ENCODE measurements at regions not wholly inside any gene's neighbourhood (a gene's known extent, or its start where the extent isn't known, plus 50 kb on each side); places are given as distances from the start of the nearest gene placed in this dataset.

DNA sequence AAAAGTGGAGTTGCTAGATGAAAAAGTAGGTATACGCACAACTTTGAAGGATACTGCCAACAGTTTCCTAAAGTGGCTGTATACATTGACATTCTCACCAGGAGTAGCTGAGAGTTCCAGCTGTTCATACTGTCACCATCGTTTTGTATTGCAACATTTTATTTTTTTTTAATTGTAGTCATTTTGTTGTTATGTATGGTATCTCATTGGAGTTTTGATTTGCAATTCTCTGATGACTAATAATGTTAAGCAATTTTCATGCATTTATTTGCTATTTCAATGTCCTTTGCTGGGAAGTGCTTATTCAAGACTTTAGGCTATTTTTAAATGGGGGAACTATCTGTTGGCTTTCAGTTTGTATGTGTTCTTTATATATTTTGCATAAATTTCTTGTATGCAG, 185.1 kb upstream of the TGFBR2 start:
- ChIA-PET POLR2A (no interaction called here), CTCF (no interaction called here)
- Histone ChIP-seq H3K27me3 (ENCODE audit: control insufficient read depth, insufficient read depth, low read length) (no peaks in the 10 kb centered on the region), H3K36me3 (ENCODE audit: control insufficient read depth, insufficient read depth, low read length) (no peaks in the 10 kb centered on the region), H3K4me3 (ENCODE audit: low read depth, low read length) (no peak overlapping the region)
- DNase-seq (ENCODE audit: low read depth), result peak; percentile 52
- TF ChIP-seq, protein P1, sequence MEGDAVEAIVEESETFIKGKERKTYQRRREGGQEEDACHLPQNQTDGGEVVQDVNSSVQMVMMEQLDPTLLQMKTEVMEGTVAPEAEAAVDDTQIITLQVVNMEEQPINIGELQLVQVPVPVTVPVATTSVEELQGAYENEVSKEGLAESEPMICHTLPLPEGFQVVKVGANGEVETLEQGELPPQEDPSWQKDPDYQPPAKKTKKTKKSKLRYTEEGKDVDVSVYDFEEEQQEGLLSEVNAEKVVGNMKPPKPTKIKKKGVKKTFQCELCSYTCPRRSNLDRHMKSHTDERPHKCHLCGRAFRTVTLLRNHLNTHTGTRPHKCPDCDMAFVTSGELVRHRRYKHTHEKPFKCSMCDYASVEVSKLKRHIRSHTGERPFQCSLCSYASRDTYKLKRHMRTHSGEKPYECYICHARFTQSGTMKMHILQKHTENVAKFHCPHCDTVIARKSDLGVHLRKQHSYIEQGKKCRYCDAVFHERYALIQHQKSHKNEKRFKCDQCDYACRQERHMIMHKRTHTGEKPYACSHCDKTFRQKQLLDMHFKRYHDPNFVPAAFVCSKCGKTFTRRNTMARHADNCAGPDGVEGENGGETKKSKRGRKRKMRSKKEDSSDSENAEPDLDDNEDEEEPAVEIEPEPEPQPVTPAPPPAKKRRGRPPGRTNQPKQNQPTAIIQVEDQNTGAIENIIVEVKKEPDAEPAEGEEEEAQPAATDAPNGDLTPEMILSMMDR (IDR thresholded peaks at IDR 0.05; ENCODE audit: insufficient read depth, low read depth, low read length), result no peak

DNA sequence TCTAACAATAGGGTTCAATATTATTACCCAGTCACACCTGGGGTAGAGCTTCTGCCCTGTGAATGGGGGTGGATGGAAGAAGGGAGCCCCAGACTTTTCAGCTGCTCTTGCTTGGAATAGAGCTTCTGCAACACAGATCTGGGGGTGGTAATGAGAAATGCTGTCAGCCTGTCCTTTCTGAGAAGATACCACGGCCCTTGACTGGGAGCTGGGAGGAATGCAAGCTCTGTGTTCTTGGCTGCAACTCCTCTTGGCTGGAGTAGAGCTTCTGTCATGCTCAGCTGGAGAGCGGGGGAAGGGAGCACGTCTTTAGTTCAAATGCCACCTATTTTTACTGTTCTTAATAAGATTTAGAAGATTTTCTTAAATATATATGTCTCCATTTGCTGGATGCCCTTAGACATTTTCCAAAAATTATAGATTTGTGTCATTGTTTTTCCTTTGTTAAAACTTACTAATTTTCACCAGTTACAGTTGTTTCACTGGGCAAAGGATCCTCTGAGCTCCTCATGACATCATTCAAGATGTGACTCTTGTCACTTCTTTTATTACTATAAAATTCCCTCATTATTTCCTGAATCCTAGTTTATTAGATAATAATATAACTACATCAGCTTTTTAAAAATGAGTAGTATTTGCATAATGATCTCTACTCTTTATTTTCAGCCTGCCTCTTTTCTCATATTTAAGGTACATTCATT, 180.0 kb upstream of the TGFBR2 start:
- Histone ChIP-seq H3K36me3 (ENCODE audit: control insufficient read depth, insufficient read depth, low read length) (no peaks in the 10 kb centered on the region), H3K27me3 (ENCODE audit: control insufficient read depth, insufficient read depth, low read length) (no peaks in the 10 kb centered on the region), H3K4me3 (ENCODE audit: low read depth, low read length) (no peak overlapping the region)
- CTCF ChIA-PET, result interaction anchor here (0.9 to 1.3 kb wide), 4 partner anchors 15 to 267 kb away, joined by 3 read pairs; no protein-coding TSS in a partner anchor
- POLR2A ChIA-PET, result no interaction called here
- no peak for DNase-seq (ENCODE audit: low read depth)
- TF ChIP-seq, protein P1 (IDR thresholded peaks at IDR 0.05; ENCODE audit: insufficient read depth, low read depth, low read length), result no peak

DNA sequence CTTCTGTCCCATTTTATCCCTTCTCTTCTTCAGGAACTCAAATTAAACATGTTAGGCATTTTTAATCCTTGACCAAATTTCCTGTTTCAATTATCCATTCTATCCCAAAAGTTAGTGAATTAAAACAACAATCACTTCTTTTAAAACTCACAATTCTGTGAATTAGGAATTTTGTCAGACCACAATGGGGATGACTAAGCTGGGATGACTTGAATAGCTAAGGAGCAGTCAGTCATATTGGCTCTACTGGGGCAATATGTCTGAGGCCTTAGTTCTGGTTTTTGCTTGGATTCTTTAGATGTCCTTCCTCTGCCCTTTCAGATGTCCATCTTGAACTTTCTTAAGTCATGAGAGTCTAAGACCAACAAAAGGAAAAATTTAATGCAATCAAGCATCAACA, 178.2 kb upstream of the TGFBR2 start:
- ChIA-PET POLR2A (no interaction called here), CTCF (interaction anchor here (0.6 kb wide), 1 partner anchor 120 kb away, joined by 3 read pairs; no protein-coding TSS in a partner anchor)
- Histone ChIP-seq H3K4me3 (ENCODE audit: low read depth, low read length) (no peak overlapping the region), H3K36me3 (ENCODE audit: control insufficient read depth, insufficient read depth, low read length) (no peaks in the 10 kb centered on the region), H3K27me3 (ENCODE audit: control insufficient read depth, insufficient read depth, low read length) (no peaks in the 10 kb centered on the region)
- DNase-seq (ENCODE audit: low read depth), result no peak
- TF ChIP-seq, protein P1 (IDR thresholded peaks at IDR 0.05; ENCODE audit: insufficient read depth, low read depth, low read length), result no peak

DNA sequence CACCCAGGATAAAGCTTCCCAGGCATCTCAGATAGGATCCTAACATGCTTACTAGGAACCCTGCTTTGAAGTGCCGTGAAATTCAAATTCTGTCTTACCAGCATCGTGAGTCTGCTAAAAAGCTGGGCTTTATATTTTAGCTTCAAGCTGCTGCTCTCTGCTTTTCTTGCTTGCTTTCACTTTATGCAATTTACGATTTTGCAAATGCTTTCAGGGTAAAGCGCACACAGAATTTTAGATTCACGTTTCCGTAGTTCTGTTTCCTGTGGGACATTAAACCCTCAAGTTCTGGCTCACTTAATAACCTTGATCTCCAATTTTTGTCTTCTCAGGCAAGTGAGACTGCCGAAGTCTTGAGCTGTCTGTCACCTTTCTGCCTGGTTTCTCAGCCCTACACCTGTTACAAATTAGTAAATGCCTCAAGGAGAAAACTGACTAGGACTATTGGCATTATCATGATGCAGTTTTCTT, 170.5 kb upstream of the TGFBR2 start:
- peak overlapping the region; percentile 27 for H3K4me3 ChIP-seq (ENCODE audit: low read depth, low read length)

DNA sequence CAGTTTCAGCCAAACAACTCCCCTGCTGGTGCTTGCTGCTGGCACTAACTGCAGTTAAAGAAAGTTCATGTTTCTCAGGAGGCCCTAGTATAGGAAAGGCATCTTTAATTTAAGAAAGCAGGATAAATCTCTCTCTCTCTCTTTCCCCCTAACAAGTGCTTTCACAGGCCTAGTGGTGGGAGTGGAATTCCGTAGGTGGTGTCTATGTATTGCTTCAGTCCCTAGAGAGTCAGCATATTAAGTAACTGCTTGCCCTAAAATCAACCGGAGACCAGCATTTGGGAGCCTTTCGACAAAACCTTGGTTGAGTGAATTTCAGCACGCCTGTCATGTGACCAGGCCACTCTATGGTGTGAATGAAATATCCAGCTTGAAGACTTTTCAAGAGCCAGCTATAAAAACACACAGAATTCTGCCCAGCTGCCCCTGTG, 169.2 kb upstream of the TGFBR2 start:
- H3K27me3 ChIP-seq (ENCODE audit: control insufficient read depth, insufficient read depth, low read length), result no peaks in the 10 kb centered on the region

More for the DNA sequence above, 170.5 kb upstream of the TGFBR2 start:
- DNase-seq (ENCODE audit: low read depth), result no peak
- TF ChIP-seq, protein P1 (IDR thresholded peaks at IDR 0.05; ENCODE audit: insufficient read depth, low read depth, low read length), result no peak
- Histone ChIP-seq H3K36me3 (ENCODE audit: control insufficient read depth, insufficient read depth, low read length) (no peaks in the 10 kb centered on the region), H3K27me3 (ENCODE audit: control insufficient read depth, insufficient read depth, low read length) (no peaks in the 10 kb centered on the region)
- ChIA-PET POLR2A (no interaction called here), CTCF (interaction anchor here (1.9 kb wide), 1 partner anchor 238 kb away, joined by 4 read pairs; no protein-coding TSS in a partner anchor)

More for the DNA sequence above, 169.2 kb upstream of the TGFBR2 start:
- TF ChIP-seq, protein P1 (IDR thresholded peaks at IDR 0.05; ENCODE audit: insufficient read depth, low read depth, low read length), result peak; percentile 22; the same call in 1 of the 2 replicates
- Histone ChIP-seq H3K36me3 (ENCODE audit: control insufficient read depth, insufficient read depth, low read length) (no peaks in the 10 kb centered on the region), H3K4me3 (ENCODE audit: low read depth, low read length) (no peak overlapping the region)
- CTCF ChIA-PET, result interaction anchor here (0.5 kb wide), 1 partner anchor 979 kb away, joined by 3 read pairs; no protein-coding TSS in a partner anchor
- DNase-seq (ENCODE audit: low read depth), result no peak
- POLR2A ChIA-PET, result interaction anchor here (0.6 kb wide), 1 partner anchor 10 kb away, joined by 8 read pairs; no protein-coding TSS in a partner anchor
